ENCODE measurements at regions not wholly inside any gene's neighbourhood (a gene's known extent, or its start where the extent isn't known, plus 50 kb on each side); places are given as distances from the start of the nearest gene placed in this dataset.

GRCh38 chr6:140276133-140276532 lies 901.7 kb upstream of the CITED2 start:
- TF ChIP-seq, protein P1, sequence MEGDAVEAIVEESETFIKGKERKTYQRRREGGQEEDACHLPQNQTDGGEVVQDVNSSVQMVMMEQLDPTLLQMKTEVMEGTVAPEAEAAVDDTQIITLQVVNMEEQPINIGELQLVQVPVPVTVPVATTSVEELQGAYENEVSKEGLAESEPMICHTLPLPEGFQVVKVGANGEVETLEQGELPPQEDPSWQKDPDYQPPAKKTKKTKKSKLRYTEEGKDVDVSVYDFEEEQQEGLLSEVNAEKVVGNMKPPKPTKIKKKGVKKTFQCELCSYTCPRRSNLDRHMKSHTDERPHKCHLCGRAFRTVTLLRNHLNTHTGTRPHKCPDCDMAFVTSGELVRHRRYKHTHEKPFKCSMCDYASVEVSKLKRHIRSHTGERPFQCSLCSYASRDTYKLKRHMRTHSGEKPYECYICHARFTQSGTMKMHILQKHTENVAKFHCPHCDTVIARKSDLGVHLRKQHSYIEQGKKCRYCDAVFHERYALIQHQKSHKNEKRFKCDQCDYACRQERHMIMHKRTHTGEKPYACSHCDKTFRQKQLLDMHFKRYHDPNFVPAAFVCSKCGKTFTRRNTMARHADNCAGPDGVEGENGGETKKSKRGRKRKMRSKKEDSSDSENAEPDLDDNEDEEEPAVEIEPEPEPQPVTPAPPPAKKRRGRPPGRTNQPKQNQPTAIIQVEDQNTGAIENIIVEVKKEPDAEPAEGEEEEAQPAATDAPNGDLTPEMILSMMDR (IDR thresholded peaks at IDR 0.05; ENCODE audit: poor library complexity, severe bottlenecking): no peak
- no peak for TF ChIP-seq EZH2 (IDR thresholded peaks at IDR 0.05; ENCODE audit: borderline replicate concordance, insufficient read depth, low read length, poor library complexity, severe bottlenecking)
- TF ChIP-seq, protein P2, sequence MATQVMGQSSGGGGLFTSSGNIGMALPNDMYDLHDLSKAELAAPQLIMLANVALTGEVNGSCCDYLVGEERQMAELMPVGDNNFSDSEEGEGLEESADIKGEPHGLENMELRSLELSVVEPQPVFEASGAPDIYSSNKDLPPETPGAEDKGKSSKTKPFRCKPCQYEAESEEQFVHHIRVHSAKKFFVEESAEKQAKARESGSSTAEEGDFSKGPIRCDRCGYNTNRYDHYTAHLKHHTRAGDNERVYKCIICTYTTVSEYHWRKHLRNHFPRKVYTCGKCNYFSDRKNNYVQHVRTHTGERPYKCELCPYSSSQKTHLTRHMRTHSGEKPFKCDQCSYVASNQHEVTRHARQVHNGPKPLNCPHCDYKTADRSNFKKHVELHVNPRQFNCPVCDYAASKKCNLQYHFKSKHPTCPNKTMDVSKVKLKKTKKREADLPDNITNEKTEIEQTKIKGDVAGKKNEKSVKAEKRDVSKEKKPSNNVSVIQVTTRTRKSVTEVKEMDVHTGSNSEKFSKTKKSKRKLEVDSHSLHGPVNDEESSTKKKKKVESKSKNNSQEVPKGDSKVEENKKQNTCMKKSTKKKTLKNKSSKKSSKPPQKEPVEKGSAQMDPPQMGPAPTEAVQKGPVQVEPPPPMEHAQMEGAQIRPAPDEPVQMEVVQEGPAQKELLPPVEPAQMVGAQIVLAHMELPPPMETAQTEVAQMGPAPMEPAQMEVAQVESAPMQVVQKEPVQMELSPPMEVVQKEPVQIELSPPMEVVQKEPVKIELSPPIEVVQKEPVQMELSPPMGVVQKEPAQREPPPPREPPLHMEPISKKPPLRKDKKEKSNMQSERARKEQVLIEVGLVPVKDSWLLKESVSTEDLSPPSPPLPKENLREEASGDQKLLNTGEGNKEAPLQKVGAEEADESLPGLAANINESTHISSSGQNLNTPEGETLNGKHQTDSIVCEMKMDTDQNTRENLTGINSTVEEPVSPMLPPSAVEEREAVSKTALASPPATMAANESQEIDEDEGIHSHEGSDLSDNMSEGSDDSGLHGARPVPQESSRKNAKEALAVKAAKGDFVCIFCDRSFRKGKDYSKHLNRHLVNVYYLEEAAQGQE (IDR thresholded peaks at IDR 0.05; ENCODE audit: borderline replicate concordance): no peak
- TF ChIP-seq SMC3 (conservative IDR thresholded peaks at IDR 0.05; ENCODE audit: poor library complexity): no peak
- TF ChIP-seq POLR2AphosphoS5 (IDR thresholded peaks at IDR 0.05): no peak
- TF ChIP-seq EP300 (conservative IDR thresholded peaks at IDR 0.05; ENCODE audit: poor library complexity, severe bottlenecking): no peak

All from neural cell (in vitro differentiated cells).